HUES64 (cell line): ENCODE measurements at regions not wholly inside any gene's neighbourhood (a gene's known extent, or its start where the extent isn't known, plus 50 kb on each side); places are given as distances from the start of the nearest gene placed in this dataset.

Experiments used
- H3K27ac ChIP-seq: 2 replicates; pipeline ENCODE4 v1.7.0; 2013; ENCODE audit warnings: low read depth, low read length, inconsistent platforms
- H3K27me3 ChIP-seq: 2 replicates; pipeline ENCODE4 v1.6.1; 2013; ENCODE audit warnings: mild to moderate bottlenecking, low read length; ENCODE audit not compliant: insufficient read depth
- H3K36me3 ChIP-seq: 2 replicates; pipeline ENCODE4 v1.6.1; 2013; ENCODE audit warnings: mild to moderate bottlenecking, low read length; ENCODE audit not compliant: insufficient read depth
- H3K4me1 ChIP-seq: 2 replicates; pipeline ENCODE4 v1.6.1; 2013; ENCODE audit warnings: mild to moderate bottlenecking, low read length, moderate library complexity; ENCODE audit not compliant: insufficient read depth
- H3K4me3 ChIP-seq: 2 replicates; pipeline ENCODE4 v1.5.1; 2013; ENCODE audit warnings: mild to moderate bottlenecking, low read length, moderate library complexity
- H3K9ac ChIP-seq: 2 replicates; pipeline ENCODE4 v1.6.1; 2013; ENCODE audit warnings: mild to moderate bottlenecking, low read depth, low read length
- H3K9me3 ChIP-seq: 2 replicates; pipeline ENCODE4 v1.6.1; 2013; ENCODE audit warnings: low read depth, low read length; ENCODE audit not compliant: insufficient read depth
- WGBS: fragments of 150-250, 120-280 bp; methylation state at CpG from one replicate; pipeline ENCODE4 v1.1.7; 2013; ENCODE audit warnings: missing lambda C conversion rate; 5-methylcytosine and 5-hydroxymethylcytosine counted together

DNA sequence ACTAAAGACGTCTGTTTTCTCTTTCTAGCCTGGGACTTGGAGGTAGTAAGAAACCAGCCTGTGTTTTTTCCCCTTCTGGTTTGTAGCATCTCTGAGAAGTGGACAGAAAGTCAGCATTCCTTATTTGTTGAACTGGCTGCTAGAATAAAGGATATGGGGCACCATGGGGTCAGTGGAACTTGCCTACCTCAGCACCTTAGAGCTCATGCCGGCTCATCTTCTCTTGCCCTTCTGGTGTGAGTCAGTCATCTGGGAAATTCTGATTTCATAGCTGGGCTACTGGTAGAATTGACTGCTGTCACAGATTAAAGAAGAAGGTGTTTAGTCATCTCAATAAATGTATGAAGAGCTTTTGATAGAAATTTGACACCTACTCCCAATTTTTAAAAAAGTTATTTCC, 202.7 kb upstream of the TOPAZ1 start:
- Histone ChIP-seq H3K9me3 (peaks cover 12% of the 10 kb centered on the region; the same call in 1 of the 2 replicates), H3K9ac (no peak overlapping the region), H3K36me3 (no peaks in the 10 kb centered on the region), H3K27ac (no peak overlapping the region), H3K4me3 (no peak overlapping the region), H3K4me1 (no peaks in the 10 kb centered on the region), H3K27me3 (no peaks in the 10 kb centered on the region)
- WGBS: 88% methylated on average over 2 of the region's 2 CpGs

DNA sequence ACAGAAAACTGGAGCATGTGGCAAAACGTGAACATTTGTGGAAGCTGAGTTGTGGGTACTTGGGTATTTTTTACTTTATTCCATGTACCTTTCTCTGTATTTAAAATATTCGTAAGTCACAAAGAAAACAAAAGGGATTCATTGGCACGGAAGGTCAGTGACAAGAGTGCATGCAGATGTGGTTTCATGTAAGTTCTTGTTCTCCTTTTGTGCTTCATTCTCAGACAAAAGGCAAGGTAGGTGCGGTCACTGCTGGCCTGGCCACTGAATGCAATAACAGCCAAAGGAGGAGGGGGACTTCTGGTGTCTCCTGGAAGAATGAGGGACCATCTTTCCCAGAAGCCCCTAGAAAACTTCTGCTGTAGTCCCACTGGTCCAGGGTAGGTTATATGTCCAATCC, 200.0 kb upstream of the TOPAZ1 start:
- Histone ChIP-seq H3K9ac (no peak overlapping the region), H3K4me1 (no peaks in the 10 kb centered on the region), H3K4me3 (no peak overlapping the region), H3K9me3 (peaks cover 12% of the 10 kb centered on the region; the same call in 1 of the 2 replicates), H3K36me3 (no peaks in the 10 kb centered on the region), H3K27me3 (no peaks in the 10 kb centered on the region), H3K27ac (no peak overlapping the region)
- 71% methylated on average over 4 of the region's 4 CpGs for WGBS

DNA sequence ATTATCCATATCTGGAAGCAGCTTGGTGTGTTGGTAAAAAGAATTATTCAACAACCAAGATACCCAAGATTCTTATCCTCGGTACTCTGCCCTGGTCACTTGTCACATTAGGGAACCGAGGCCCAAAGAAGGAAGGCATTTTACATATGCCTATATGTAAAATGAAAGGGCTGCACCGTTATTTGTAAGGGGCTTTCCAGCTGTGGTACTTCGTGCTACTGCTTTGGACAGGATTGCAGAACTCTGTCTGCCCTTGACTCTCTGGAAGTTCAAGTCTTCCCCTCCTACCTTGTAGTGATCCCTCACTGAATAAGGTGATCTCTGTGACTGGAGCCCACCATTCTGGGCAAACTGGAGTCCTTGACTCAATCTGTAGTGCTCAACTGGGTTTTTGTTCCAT, 198.9 kb upstream of the TOPAZ1 start:
- no peak overlapping the region for H3K4me3 ChIP-seq
- H3K9me3 ChIP-seq: peaks cover 12% of the 10 kb centered on the region; the same call in 1 of the 2 replicates
- H3K36me3 ChIP-seq: no peaks in the 10 kb centered on the region
- no peak overlapping the region for H3K27ac ChIP-seq
- WGBS: 75% methylated on average over 4 of the region's 4 CpGs
- H3K27me3 ChIP-seq: no peaks in the 10 kb centered on the region
- H3K9ac ChIP-seq: no peak overlapping the region
- peaks cover 1% of the 10 kb centered on the region; the same call in 1 of the 2 replicates for H3K4me1 ChIP-seq

DNA sequence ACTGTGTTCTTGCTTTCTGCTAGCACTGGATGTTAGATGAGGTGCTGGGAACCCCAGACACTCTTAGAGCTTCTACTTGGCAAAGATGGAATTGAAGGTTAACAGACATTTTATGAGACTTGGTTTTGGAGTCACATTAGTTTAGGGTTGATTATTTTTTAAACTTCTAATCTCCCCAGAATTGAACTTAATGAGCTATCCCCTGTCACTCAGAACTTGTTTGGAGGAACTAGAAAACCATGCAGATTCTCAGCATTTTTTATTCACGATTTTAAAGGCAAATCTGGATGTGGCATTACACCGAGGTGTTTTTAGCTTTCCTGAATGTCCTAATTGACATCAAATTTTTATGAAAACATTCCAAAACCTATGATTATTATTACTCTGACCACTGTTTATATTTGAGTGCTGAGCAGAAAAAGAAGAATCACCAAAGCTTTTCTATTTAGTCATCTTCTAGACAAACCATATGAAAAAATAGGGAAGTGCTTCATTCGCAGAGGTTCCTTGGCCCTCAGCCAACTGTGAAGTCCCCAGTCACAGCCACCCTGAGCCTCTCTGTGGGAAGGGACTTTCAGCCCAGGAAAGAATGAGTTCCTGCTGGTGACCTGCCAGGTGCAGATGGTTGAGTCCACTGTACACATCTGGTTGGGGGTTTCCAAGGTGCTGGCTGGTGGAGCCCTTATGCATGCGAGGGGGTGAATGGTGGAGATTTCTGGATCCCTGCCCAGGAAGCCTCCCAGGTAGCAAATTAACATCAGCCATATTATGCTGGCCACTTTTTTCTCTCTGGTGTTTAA, 196.0 kb upstream of the TOPAZ1 start:
- 0 out of 2 replicates have a peak, but pooled peaks cover 8% of the 10 kb centered on the region for H3K9me3 ChIP-seq
- no peak overlapping the region for H3K4me3 ChIP-seq
- no peak overlapping the region for H3K9ac ChIP-seq
- WGBS: 74% methylated on average over 4 of the region's 4 CpGs
- H3K4me1 ChIP-seq: peaks cover 18% of the 10 kb centered on the region
- H3K27me3 ChIP-seq: no peaks in the 10 kb centered on the region
- no peak overlapping the region for H3K27ac ChIP-seq
- no peaks in the 10 kb centered on the region for H3K36me3 ChIP-seq

DNA sequence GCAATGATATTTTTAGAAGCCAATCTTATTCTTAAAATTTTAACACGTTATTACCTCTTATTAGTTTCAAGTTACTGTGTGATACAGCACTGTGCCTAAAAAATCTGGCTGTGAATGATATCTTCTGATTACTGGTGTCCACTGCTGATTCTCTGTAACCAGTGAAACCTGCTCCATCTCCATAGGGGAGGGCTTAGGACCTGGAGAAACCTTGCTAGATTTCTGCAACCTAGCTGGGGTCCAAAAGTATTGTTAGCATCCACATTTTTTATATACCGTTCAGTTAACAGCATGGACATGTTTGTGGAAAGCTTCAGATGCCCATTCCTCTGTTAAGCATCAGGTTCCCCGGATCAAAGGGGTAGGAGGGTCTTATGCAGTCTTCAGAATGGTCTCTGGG, 193.9 kb upstream of the TOPAZ1 start:
- WGBS: 93% methylated on average over 2 of the region's 3 CpGs
- Histone ChIP-seq H3K27ac (no peak overlapping the region), H3K4me1 (peaks cover 23% of the 10 kb centered on the region)

DNA sequence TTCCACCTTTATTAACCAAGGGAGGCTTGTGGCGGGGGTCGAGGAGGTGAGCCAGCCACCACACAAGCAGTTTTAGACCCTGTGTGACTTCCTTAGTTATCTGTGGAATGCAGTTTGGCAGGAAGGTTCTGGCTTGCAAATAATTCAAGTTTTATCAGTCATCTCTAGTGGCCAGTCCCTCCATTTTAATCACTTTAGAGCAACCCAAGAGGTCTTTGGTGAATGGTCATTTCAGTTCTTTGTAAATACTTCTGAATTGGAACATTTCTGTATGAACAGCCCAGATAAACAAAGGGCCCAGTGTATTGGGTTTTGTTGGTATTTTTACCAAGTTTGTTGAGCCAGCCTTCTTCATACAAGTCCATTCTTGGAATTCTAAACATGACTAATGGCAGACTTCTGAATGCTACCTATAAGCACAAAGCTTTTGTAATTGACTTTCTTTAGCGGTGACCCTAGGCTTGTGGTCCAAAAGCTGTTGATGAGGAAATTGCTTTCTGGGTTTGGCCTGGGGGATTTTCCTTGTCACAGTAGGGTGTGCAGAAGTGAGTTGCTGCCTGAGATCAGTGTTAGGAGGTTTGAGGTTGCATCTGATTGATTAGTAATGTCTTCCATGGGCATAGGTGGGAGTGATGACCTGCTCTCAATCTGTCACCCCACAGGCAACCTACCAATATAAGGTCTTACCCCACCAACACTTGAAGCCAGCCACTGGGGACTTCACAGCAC, 193.3 kb upstream of the TOPAZ1 start:
- Histone ChIP-seq H3K27me3 (no peaks in the 10 kb centered on the region), H3K4me3 (no peak overlapping the region; the same call in 1 of the 2 replicates), H3K9ac (no peak overlapping the region), H3K4me1 (peaks cover 23% of the 10 kb centered on the region), H3K36me3 (no peaks in the 10 kb centered on the region), H3K9me3 (no peaks in the 10 kb centered on the region), H3K27ac (no peak overlapping the region)
- WGBS: 81% methylated on average over 3 of the region's 3 CpGs

More for the DNA sequence above, 193.9 kb upstream of the TOPAZ1 start:
- H3K36me3 ChIP-seq: no peaks in the 10 kb centered on the region
- H3K4me3 ChIP-seq: no peak overlapping the region
- H3K27me3 ChIP-seq: no peaks in the 10 kb centered on the region
- no peak overlapping the region for H3K9ac ChIP-seq
- H3K9me3 ChIP-seq: no peaks in the 10 kb centered on the region

DNA sequence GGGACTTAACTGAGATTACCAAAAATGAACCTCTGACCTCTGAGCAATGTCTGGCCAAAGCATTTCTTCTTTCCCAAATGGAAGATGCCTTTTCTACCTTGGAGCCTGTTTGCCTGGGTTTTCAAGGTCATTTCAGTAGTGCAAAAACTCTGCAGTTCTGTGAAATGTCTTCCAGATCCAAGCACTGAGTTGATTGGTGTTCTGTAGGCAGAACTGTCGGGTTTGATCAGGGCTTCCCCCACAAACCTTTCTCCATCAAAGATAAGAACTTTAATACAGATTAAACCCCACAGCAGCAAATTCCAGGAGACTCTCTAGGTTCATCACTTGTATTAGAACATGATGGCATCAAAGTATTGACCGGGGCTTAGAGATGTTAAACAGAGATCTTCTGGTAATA, 192.7 kb upstream of the TOPAZ1 start:
- H3K4me3 ChIP-seq: no peak overlapping the region
- 95% methylated on average over 2 of the region's 2 CpGs for WGBS
- peaks cover 23% of the 10 kb centered on the region for H3K4me1 ChIP-seq
- H3K9ac ChIP-seq: no peak overlapping the region
- no peaks in the 10 kb centered on the region for H3K27me3 ChIP-seq
- no peak overlapping the region for H3K27ac ChIP-seq
- H3K9me3 ChIP-seq: no peaks in the 10 kb centered on the region
- no peaks in the 10 kb centered on the region for H3K36me3 ChIP-seq

DNA sequence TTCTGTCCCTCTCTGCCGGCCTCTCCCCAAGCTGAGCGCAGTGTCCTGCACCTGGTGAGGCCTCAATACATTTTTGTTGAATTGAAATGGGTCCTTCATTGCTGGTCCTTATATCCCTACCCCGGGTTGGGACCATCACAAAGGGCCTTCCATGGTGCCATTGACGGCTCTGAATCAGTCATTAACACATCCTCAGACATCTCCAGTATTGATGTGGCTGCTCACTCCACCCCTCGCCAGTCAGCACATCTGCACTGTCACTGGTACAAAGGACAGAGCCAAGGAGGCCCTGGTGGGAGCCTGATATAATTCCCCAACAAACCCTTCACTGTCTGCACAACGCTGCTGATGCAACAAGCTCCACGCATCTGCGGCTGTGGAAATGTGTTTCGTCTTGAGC, 191.6 kb upstream of the TOPAZ1 start:
- no peak overlapping the region for H3K4me3 ChIP-seq
- H3K9ac ChIP-seq: no peak overlapping the region
- no peaks in the 10 kb centered on the region for H3K9me3 ChIP-seq
- WGBS: 79% methylated on average over 9 of the region's 9 CpGs
- peaks cover 23% of the 10 kb centered on the region for H3K4me1 ChIP-seq
- no peaks in the 10 kb centered on the region for H3K27me3 ChIP-seq
- H3K27ac ChIP-seq: no peak overlapping the region
- H3K36me3 ChIP-seq: no peaks in the 10 kb centered on the region

DNA sequence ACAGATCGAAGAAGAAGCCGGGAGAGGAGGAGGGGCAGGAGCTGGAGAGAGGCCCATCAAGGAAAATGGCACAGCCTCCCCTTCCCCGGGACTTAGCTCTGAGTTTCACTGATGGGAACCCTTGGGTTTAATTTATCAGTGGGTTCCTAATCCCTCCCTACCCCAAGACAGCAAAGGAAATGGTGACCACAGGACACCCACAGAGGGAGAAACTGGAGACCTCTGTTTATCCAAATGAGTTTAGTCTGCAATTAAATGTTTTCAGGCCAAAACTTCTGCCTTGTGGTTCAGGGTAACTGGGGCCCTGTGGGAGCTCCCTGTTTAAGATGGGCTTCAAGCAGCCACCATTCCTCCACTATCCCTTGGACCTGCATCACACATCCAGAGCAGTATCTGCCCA, 190.8 kb upstream of the TOPAZ1 start:
- Histone ChIP-seq H3K9ac (no peak overlapping the region), H3K4me3 (no peak overlapping the region), H3K27ac (no peak overlapping the region), H3K36me3 (no peaks in the 10 kb centered on the region), H3K4me1 (peaks cover 23% of the 10 kb centered on the region), H3K9me3 (no peaks in the 10 kb centered on the region), H3K27me3 (no peaks in the 10 kb centered on the region)
- 89% methylated on average over 3 of the region's 3 CpGs for WGBS

DNA sequence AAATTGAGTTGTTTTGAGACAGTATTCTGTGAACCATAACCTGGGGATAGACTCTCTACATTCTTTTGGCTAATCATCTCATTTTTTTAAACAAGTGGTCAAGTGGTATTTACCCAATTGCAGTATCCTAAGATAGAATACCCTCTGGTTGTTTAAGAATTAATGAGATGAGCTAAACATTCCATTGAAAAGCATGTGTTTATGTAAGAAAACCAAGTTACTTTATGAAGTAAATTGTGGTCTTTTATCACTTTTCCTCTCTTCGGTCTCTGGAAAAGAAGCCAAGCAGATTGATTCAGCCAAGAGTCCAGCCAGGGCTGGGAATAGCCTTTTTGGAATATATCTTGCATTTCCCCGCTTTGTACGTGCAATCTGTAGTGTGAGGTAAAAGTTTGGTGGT, 185.7 kb upstream of the TOPAZ1 start:
- Histone ChIP-seq H3K36me3 (no peaks in the 10 kb centered on the region), H3K9ac (no peak overlapping the region), H3K9me3 (no peaks in the 10 kb centered on the region), H3K4me3 (no peak overlapping the region), H3K4me1 (peaks cover 9% of the 10 kb centered on the region; the same call in 1 of the 2 replicates), H3K27me3 (0 out of 2 replicates have a peak, but pooled peaks cover 4% of the 10 kb centered on the region), H3K27ac (no peak overlapping the region)
- WGBS: 94% methylated on average over 3 of the region's 3 CpGs

DNA sequence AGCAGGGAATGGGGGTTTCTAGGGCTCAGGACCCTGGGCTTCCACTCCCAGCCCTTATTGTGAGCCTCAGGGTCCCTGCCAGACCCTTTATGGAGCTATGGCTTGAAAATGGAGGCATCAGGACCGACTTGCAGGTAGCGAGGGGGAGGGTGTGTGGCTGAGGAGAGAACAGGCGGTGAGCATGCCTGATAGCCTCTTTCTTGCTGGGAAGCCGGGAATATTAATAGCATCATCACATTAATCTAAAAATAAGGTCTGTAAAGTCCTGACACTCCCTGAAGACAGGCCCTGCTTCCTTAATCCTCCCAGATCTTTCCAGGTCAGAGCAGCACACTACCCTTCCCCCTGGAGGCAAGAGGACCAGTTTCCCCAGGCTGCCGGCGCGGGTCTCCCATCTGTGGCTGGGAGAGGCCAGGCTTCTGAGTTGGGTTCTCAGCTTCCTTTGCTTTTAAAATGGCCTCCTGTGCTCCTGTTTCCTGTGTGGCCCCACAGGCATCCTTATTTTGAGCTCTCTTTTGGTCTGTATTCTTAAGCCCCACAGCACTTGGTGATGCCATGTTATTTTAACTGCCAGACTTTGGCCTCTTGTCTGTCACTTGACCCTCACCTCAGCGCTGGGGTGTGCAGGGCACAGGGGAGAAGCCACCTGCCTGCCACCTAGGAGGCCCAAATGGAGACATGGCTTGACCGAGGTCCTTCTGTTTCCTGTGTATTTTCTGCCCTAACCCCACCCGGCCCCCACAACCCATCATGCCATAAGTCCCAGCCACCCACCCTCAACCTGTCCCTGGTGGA, 185.0 kb upstream of the TOPAZ1 start:
- Histone ChIP-seq H3K36me3 (no peaks in the 10 kb centered on the region), H3K4me3 (no peak overlapping the region), H3K9me3 (no peaks in the 10 kb centered on the region), H3K9ac (no peak overlapping the region), H3K4me1 (peaks cover 8% of the 10 kb centered on the region; the same call in 1 of the 2 replicates), H3K27me3 (0 out of 2 replicates have a peak, but pooled peaks cover 4% of the 10 kb centered on the region), H3K27ac (no peak overlapping the region)
- 93% methylated on average over 10 of the region's 10 CpGs for WGBS
